ENCODE measurements at regions not wholly inside any gene's neighbourhood (a gene's known extent, or its start where the extent isn't known, plus 50 kb on each side); places are given as distances from the start of the nearest gene placed in this dataset.

- no peaks in the 10 kb centered on the region for H3K9me3 ChIP-seq (ENCODE audit: control insufficient read depth in 2 of 3, insufficient read depth in 1 of 3, low read length in 3 of 3)
- H3K4me3 ChIP-seq (ENCODE audit: low read length in 3 of 3), result no peak overlapping the region
- H3K9ac ChIP-seq (ENCODE audit: low read length in 3 of 3), result no peak overlapping the region
- H3K4me1 ChIP-seq (ENCODE audit: control insufficient read depth in 2 of 3, insufficient read depth in 2 of 3, low read depth in 1 of 3, low read length in 3 of 3), result no peaks in the 10 kb centered on the region
- no peaks in the 10 kb centered on the region for H3K36me3 ChIP-seq (ENCODE audit: control insufficient read depth in 2 of 3, insufficient read depth in 3 of 3, low read length in 3 of 3)
- TF ChIP-seq, protein P1, sequence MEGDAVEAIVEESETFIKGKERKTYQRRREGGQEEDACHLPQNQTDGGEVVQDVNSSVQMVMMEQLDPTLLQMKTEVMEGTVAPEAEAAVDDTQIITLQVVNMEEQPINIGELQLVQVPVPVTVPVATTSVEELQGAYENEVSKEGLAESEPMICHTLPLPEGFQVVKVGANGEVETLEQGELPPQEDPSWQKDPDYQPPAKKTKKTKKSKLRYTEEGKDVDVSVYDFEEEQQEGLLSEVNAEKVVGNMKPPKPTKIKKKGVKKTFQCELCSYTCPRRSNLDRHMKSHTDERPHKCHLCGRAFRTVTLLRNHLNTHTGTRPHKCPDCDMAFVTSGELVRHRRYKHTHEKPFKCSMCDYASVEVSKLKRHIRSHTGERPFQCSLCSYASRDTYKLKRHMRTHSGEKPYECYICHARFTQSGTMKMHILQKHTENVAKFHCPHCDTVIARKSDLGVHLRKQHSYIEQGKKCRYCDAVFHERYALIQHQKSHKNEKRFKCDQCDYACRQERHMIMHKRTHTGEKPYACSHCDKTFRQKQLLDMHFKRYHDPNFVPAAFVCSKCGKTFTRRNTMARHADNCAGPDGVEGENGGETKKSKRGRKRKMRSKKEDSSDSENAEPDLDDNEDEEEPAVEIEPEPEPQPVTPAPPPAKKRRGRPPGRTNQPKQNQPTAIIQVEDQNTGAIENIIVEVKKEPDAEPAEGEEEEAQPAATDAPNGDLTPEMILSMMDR (IDR thresholded peaks at IDR 0.05; ENCODE audit: borderline replicate concordance, extremely low read depth, insufficient read depth), result no peak
- H3K27me3 ChIP-seq (ENCODE audit: control insufficient read depth, insufficient read depth, low read length), result no peaks in the 10 kb centered on the region
- no peak overlapping the region for H3K27ac ChIP-seq (ENCODE audit: low read depth in 2 of 2, low read length in 2 of 2)
- no peak for FAIRE-seq
- DNase-seq, result no peak
- intact Hi-C loops (cut with DNase I), result no loop called here
Observed at GRCh38 chr4:178450614-178451013, 1008.4 kb upstream of the AGA start.

DNA sequence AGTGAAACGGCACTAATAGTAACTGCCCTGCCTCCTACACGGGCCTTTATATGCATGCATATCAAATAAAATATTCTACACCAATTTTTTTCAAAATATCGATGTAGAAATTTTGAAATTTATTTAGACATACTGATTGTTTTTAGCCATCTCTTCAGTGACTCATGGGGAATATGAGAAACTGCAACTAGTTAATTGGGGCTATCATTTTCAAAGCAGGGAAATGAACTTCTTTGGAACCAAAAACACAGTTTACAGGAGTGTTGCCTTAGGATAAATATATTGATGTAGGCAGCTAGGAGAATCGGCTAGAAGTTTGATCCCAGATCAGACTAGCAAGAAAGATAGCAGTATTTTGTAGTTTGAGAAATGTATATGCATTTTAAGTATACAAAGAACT is 1010.8 kb upstream of the AGA start:
- H3K9me3 ChIP-seq (ENCODE audit: control insufficient read depth in 2 of 3, insufficient read depth in 1 of 3, low read length in 3 of 3), result no peaks in the 10 kb centered on the region
- intact Hi-C loops (cut with DNase I), result no loop called here
- no peak overlapping the region for H3K9ac ChIP-seq (ENCODE audit: low read length in 3 of 3)
- no peaks in the 10 kb centered on the region for H3K36me3 ChIP-seq (ENCODE audit: control insufficient read depth in 2 of 3, insufficient read depth in 3 of 3, low read length in 3 of 3)
- TF ChIP-seq, protein P1 (IDR thresholded peaks at IDR 0.05; ENCODE audit: borderline replicate concordance, extremely low read depth, insufficient read depth), result no peak
- no peak overlapping the region for H3K27ac ChIP-seq (ENCODE audit: low read depth in 2 of 2, low read length in 2 of 2)
- H3K4me1 ChIP-seq (ENCODE audit: control insufficient read depth in 2 of 3, insufficient read depth in 2 of 3, low read depth in 1 of 3, low read length in 3 of 3), result no peaks in the 10 kb centered on the region
- FAIRE-seq (no peak), DNase-seq (no peak)
- H3K27me3 ChIP-seq (ENCODE audit: control insufficient read depth, insufficient read depth, low read length), result no peaks in the 10 kb centered on the region
- no peak overlapping the region for H3K4me3 ChIP-seq (ENCODE audit: low read length in 3 of 3)

GRCh38 chr4:178457286-178457685 is 1015.0 kb upstream of the AGA start:
- Histone ChIP-seq H3K9ac (ENCODE audit: low read length in 3 of 3) (no peak overlapping the region), H3K27ac (ENCODE audit: low read depth in 2 of 2, low read length in 2 of 2) (no peak overlapping the region), H3K27me3 (ENCODE audit: control insufficient read depth, insufficient read depth, low read length) (no peaks in the 10 kb centered on the region), H3K4me3 (ENCODE audit: low read length in 3 of 3) (no peak overlapping the region), H3K36me3 (ENCODE audit: control insufficient read depth in 2 of 3, insufficient read depth in 3 of 3, low read length in 3 of 3) (no peaks in the 10 kb centered on the region), H3K4me1 (ENCODE audit: control insufficient read depth in 2 of 3, insufficient read depth in 2 of 3, low read depth in 1 of 3, low read length in 3 of 3) (no peaks in the 10 kb centered on the region), H3K9me3 (ENCODE audit: control insufficient read depth in 2 of 3, insufficient read depth in 1 of 3, low read length in 3 of 3) (no peaks in the 10 kb centered on the region)
- FAIRE-seq (no peak), DNase-seq (no peak)
- TF ChIP-seq, protein P1 (IDR thresholded peaks at IDR 0.05; ENCODE audit: borderline replicate concordance, extremely low read depth, insufficient read depth), result no peak
- intact Hi-C loops (cut with DNase I), result no loop called here

GRCh38 chr4:178462710-178463109 is 1020.5 kb upstream of the AGA start:
- Histone ChIP-seq H3K9me3 (ENCODE audit: control insufficient read depth in 2 of 3, insufficient read depth in 1 of 3, low read length in 3 of 3) (no peaks in the 10 kb centered on the region), H3K36me3 (ENCODE audit: control insufficient read depth in 2 of 3, insufficient read depth in 3 of 3, low read length in 3 of 3) (no peaks in the 10 kb centered on the region), H3K27me3 (ENCODE audit: control insufficient read depth, insufficient read depth, low read length) (no peaks in the 10 kb centered on the region), H3K4me1 (ENCODE audit: control insufficient read depth in 2 of 3, insufficient read depth in 2 of 3, low read depth in 1 of 3, low read length in 3 of 3) (no peaks in the 10 kb centered on the region), H3K27ac (ENCODE audit: low read depth in 2 of 2, low read length in 2 of 2) (no peak overlapping the region), H3K4me3 (ENCODE audit: low read length in 3 of 3) (no peak overlapping the region), H3K9ac (ENCODE audit: low read length in 3 of 3) (no peak overlapping the region)
- TF ChIP-seq, protein P1 (IDR thresholded peaks at IDR 0.05; ENCODE audit: borderline replicate concordance, extremely low read depth, insufficient read depth), result no peak
- FAIRE-seq (no peak), DNase-seq (no peak)
- intact Hi-C loops (cut with DNase I), result no loop called here

Measured in kidney (tissue), 13 donors.